ENCODE measurements at regions not wholly inside any gene's neighbourhood (a gene's known extent, or its start where the extent isn't known, plus 50 kb on each side); places are given as distances from the start of the nearest gene placed in this dataset.

DNA sequence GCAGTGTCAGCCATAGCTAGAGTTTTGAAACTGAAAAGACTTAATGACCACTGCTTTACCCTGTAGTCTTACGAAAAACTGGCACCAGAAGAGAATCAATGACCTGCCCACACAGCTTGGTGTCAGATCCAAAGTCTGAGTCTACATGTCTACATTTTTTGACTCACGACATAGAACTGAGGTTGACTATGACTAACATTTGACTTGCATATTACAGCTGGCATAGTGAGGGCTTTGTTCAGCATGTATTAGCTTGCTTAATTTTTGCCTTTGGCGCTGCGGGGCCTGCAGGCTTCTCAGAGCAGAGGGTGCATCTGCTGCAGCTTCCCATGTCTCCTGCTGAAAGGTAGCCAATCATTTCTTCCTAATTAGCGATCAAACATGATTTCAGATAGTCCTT lies 167.0 kb downstream of the EBLN2 start:
- no peaks in the 10 kb centered on the region for H3K27me3 ChIP-seq
- DNase-seq: no peak
- no peak overlapping the region for H3K27ac ChIP-seq
- no peaks in the 10 kb centered on the region for H3K36me3 ChIP-seq
- intact Hi-C loops (cut with DNase I; ENCODE audit: low total_unique reads): no loop called here
- no peaks in the 10 kb centered on the region for H3K4me1 ChIP-seq
- TF ChIP-seq CTCF (IDR thresholded peaks at IDR 0.05) (no peak), POLR2A (IDR thresholded peaks at IDR 0.05) (no peak)
- no peak overlapping the region for H3K4me3 ChIP-seq
- H3K9me3 ChIP-seq: no peaks in the 10 kb centered on the region

- Histone ChIP-seq H3K4me3 (no peak overlapping the region), H3K27me3 (no peaks in the 10 kb centered on the region), H3K27ac (no peak overlapping the region), H3K36me3 (no peaks in the 10 kb centered on the region), H3K9me3 (no peaks in the 10 kb centered on the region), H3K4me1 (no peaks in the 10 kb centered on the region)
- no peak for DNase-seq
- TF ChIP-seq CTCF (IDR thresholded peaks at IDR 0.05) (no peak), POLR2A (IDR thresholded peaks at IDR 0.05) (no peak)
- intact Hi-C loops (cut with DNase I; ENCODE audit: low total_unique reads): no loop called here
Measured at GRCh38 chr3:73228959-73229358, 167.5 kb downstream of the EBLN2 start.

- no peak for DNase-seq
- Histone ChIP-seq H3K27ac (no peak overlapping the region), H3K27me3 (no peaks in the 10 kb centered on the region), H3K4me3 (no peak overlapping the region), H3K4me1 (no peaks in the 10 kb centered on the region), H3K36me3 (no peaks in the 10 kb centered on the region), H3K9me3 (no peaks in the 10 kb centered on the region)
- TF ChIP-seq POLR2A (IDR thresholded peaks at IDR 0.05) (no peak), CTCF (IDR thresholded peaks at IDR 0.05) (no peak)
- intact Hi-C loops (cut with DNase I; ENCODE audit: low total_unique reads): no loop called here
Measured at GRCh38 chr3:73234354-73235014, 173.0 kb downstream of the EBLN2 start.

GRCh38 chr3:73235768-73236167 lies 174.3 kb downstream of the EBLN2 start:
- TF ChIP-seq CTCF (IDR thresholded peaks at IDR 0.05) (no peak), POLR2A (IDR thresholded peaks at IDR 0.05) (no peak)
- H3K4me1 ChIP-seq: no peaks in the 10 kb centered on the region
- H3K27me3 ChIP-seq: no peaks in the 10 kb centered on the region
- H3K9me3 ChIP-seq: no peaks in the 10 kb centered on the region
- H3K36me3 ChIP-seq: no peaks in the 10 kb centered on the region
- no peak for DNase-seq
- intact Hi-C loops (cut with DNase I; ENCODE audit: low total_unique reads): no loop called here
- no peak overlapping the region for H3K4me3 ChIP-seq
- H3K27ac ChIP-seq: no peak overlapping the region

- Histone ChIP-seq H3K36me3 (no peaks in the 10 kb centered on the region), H3K27me3 (no peaks in the 10 kb centered on the region), H3K27ac (no peak overlapping the region), H3K9me3 (no peaks in the 10 kb centered on the region), H3K4me1 (no peaks in the 10 kb centered on the region), H3K4me3 (no peak overlapping the region)
- TF ChIP-seq CTCF (IDR thresholded peaks at IDR 0.05) (no peak), POLR2A (IDR thresholded peaks at IDR 0.05) (no peak)
- DNase-seq: no peak
- intact Hi-C loops (cut with DNase I; ENCODE audit: low total_unique reads): no loop called here
Measured at GRCh38 chr3:73236867-73237266, 175.4 kb downstream of the EBLN2 start.

Data from uterus (tissue), 3 donors.